Spleen (tissue), 7 donors: ENCODE measurements at regions not wholly inside any gene's neighbourhood (a gene's known extent, or its start where the extent isn't known, plus 50 kb on each side); places are given as distances from the start of the nearest gene placed in this dataset.

Experiments used
- POLR2A ChIP-seq, 3 donors: fragments of 450-650 bp; IDR thresholded peaks; one replicate each; pipeline ENCODE4 v1.5.1; 2017; ENCODE audit warnings: antibody characterized with exemption in 3 of 3, mild to moderate bottlenecking in 1 of 3
- TF ChIP-seq, protein P1 (sequence below), 11 experiments: fragments of 200-600 bp in 7 of 11; fragments of 450-650 bp in 4 of 11; sonication (generic) in 4 of 11; IDR thresholded peaks in 8 of 11; conservative IDR thresholded peaks in 3 of 11; 1 replicate in 7 of 11; 2 replicates in 4 of 11; pipeline versions ENCODE4 v1.4.0 to v1.8.0; 2016 to 2021; ENCODE audit warnings: antibody characterized with exemption in 11 of 11, inconsistent platforms in 4 of 11, mild to moderate bottlenecking in 1 of 11
- donor health status: DM: no; HTN: no; CAD: no; lungs with moderate emphysema.
- donor health status: DM: no; HTN: no; CAD: no.
- donor health status: DM: no; HTN: no; CAD: no.

DNA sequence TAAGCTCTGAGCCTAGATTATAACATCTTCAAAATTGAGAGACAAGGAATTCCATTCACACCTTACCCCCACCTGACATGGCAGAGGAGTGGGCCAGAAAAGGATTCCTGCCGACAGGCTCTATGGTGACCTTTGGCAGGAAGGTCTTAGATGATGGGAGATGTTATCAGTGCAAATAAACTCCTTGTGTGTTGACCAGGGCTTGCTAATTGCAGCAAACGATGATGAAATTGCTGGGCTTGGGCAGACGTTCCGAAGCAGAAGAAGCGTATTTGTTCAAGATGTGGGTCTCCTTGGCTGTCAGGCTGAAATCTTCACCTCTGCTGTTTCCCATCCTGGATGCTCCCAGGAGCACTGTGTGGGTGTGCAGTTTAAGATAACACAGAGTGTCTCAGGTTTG lies 183.7 kb upstream of the CADM1 start:
- TF ChIP-seq, protein P1, sequence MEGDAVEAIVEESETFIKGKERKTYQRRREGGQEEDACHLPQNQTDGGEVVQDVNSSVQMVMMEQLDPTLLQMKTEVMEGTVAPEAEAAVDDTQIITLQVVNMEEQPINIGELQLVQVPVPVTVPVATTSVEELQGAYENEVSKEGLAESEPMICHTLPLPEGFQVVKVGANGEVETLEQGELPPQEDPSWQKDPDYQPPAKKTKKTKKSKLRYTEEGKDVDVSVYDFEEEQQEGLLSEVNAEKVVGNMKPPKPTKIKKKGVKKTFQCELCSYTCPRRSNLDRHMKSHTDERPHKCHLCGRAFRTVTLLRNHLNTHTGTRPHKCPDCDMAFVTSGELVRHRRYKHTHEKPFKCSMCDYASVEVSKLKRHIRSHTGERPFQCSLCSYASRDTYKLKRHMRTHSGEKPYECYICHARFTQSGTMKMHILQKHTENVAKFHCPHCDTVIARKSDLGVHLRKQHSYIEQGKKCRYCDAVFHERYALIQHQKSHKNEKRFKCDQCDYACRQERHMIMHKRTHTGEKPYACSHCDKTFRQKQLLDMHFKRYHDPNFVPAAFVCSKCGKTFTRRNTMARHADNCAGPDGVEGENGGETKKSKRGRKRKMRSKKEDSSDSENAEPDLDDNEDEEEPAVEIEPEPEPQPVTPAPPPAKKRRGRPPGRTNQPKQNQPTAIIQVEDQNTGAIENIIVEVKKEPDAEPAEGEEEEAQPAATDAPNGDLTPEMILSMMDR (IDR thresholded peaks at IDR 0.05 in 8 of 11, conservative IDR thresholded peaks at IDR 0.05 in 3 of 11): no peak
- TF ChIP-seq POLR2A (IDR thresholded peaks at IDR 0.05): no peak
